ENCODE measurements at regions not wholly inside any gene's neighbourhood (a gene's known extent, or its start where the extent isn't known, plus 50 kb on each side); places are given as distances from the start of the nearest gene placed in this dataset.

DNA sequence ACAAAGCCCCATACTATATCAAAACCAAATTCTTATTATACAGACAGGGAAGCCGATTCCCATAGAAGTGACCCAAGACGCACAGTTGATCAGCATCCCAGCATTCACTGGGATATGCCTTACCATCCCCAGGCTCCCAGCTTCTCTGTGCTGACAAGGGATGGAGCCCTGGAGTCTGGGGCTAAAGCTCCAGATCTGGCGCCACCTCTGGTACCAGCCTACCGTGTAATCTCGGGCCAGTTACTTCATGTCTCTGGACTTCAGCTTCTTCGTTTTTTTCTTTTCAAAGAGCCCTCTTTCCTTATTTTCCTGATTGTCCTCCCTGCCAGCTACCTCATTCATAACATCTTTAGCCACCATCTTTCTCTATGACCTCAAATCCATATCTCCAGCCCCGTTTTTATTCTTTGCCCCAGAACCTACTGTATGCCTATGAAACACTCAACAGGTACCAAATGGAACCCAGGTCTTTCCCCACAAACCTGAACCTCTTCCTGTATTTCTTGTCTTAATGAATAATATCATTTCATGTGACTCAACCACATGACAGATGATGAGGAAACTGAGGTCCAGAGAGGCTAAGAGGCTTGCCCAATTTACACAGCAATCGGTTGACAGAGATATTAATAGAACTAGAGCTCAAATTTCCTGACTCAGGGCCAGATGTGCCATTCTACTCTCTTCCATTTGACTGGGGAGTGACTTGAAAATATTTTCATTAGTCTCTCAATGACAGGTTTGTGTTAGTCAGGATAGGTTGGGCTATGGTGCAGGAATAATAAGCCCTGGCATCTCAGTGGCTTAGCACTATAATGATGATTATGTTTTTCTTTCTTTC lies 85.4 kb upstream of the TLE3 start:
- Histone ChIP-seq H3K27me3 (ENCODE audit: low read depth, low read length) (no peaks in the 10 kb centered on the region), H3K9me3 (ENCODE audit: control insufficient read depth in 1 of 2, low read length in 2 of 2) (no peaks in the 10 kb centered on the region), H3K27ac (ENCODE audit: low read length) (no peak overlapping the region), H3K36me3 (ENCODE audit: control insufficient read depth in 1 of 2, insufficient read depth in 2 of 2, low read length in 2 of 2) (no peaks in the 10 kb centered on the region), H3K4me3 (ENCODE audit: low read depth in 1 of 2, low read length in 2 of 2) (no peak overlapping the region), H3K4me1 (ENCODE audit: control insufficient read depth in 1 of 2, insufficient read depth in 2 of 2, low read length in 2 of 2) (no peaks in the 10 kb centered on the region)

GRCh38 chr15:70181626-70182255 lies 84.0 kb upstream of the TLE3 start:
- H3K27ac ChIP-seq (ENCODE audit: low read length): no peak overlapping the region
- no peak overlapping the region for H3K4me3 ChIP-seq (ENCODE audit: low read depth in 1 of 2, low read length in 2 of 2)
- H3K27me3 ChIP-seq (ENCODE audit: low read depth, low read length): no peaks in the 10 kb centered on the region
- no peaks in the 10 kb centered on the region for H3K36me3 ChIP-seq (ENCODE audit: control insufficient read depth in 1 of 2, insufficient read depth in 2 of 2, low read length in 2 of 2)
- no peaks in the 10 kb centered on the region for H3K9me3 ChIP-seq (ENCODE audit: control insufficient read depth in 1 of 2, low read length in 2 of 2)
- no peaks in the 10 kb centered on the region for H3K4me1 ChIP-seq (ENCODE audit: control insufficient read depth in 1 of 2, insufficient read depth in 2 of 2, low read length in 2 of 2)

GRCh38 chr15:70180186-70180875 lies 82.6 kb upstream of the TLE3 start:
- Histone ChIP-seq H3K4me1 (ENCODE audit: control insufficient read depth in 1 of 2, insufficient read depth in 2 of 2, low read length in 2 of 2) (no peaks in the 10 kb centered on the region), H3K27me3 (ENCODE audit: low read depth, low read length) (no peaks in the 10 kb centered on the region), H3K9me3 (ENCODE audit: control insufficient read depth in 1 of 2, low read length in 2 of 2) (no peaks in the 10 kb centered on the region), H3K4me3 (ENCODE audit: low read depth in 1 of 2, low read length in 2 of 2) (no peak overlapping the region), H3K27ac (ENCODE audit: low read length) (no peak overlapping the region), H3K36me3 (ENCODE audit: control insufficient read depth in 1 of 2, insufficient read depth in 2 of 2, low read length in 2 of 2) (no peaks in the 10 kb centered on the region)

- Histone ChIP-seq H3K9me3 (ENCODE audit: control insufficient read depth in 1 of 2, low read length in 2 of 2) (no peaks in the 10 kb centered on the region), H3K27ac (ENCODE audit: low read length) (no peak overlapping the region), H3K4me3 (ENCODE audit: low read depth in 1 of 2, low read length in 2 of 2) (no peak overlapping the region), H3K4me1 (ENCODE audit: control insufficient read depth in 1 of 2, insufficient read depth in 2 of 2, low read length in 2 of 2) (no peaks in the 10 kb centered on the region), H3K27me3 (ENCODE audit: low read depth, low read length) (no peaks in the 10 kb centered on the region), H3K36me3 (ENCODE audit: control insufficient read depth in 1 of 2, insufficient read depth in 2 of 2, low read length in 2 of 2) (no peaks in the 10 kb centered on the region)
Measured at GRCh38 chr15:70179309-70179892, 81.7 kb upstream of the TLE3 start.

DNA sequence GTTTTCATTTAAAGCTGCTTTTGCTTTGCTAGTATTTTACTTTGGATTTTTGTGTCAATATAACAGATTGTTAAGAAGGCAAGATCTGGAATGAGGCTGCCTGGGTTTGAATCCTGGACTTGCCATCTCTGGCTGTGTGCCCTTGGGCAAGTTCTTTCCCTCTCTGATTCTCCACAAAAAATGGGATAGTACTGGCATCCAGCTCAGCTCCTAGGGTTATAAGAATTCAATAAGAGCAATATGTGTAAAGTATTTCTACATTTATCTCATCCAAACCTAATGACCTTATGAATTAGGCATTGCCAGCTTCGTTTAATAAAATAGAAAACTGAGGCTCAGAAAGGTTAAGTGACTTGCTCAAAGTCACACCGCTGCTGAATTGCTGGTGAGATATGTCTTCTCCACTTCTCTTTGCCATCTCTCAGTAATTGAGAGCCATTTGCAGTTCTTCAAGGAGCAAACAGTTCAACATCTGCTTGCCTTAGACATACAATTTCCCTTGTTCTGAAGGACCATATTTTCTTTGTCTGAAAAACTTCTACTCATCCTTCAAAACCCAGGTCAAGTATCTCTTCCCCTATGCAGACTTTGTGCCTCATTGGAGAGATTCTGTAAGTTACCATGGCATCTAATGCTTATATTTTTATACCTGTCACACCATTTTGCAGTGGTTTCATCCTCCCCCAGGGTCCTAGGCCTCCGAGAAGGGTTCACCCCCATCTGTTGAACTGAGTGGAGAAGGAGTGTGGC lies 80.8 kb upstream of the TLE3 start:
- H3K36me3 ChIP-seq (ENCODE audit: control insufficient read depth in 1 of 2, insufficient read depth in 2 of 2, low read length in 2 of 2): no peaks in the 10 kb centered on the region
- no peak overlapping the region for H3K4me3 ChIP-seq (ENCODE audit: low read depth in 1 of 2, low read length in 2 of 2)
- no peaks in the 10 kb centered on the region for H3K4me1 ChIP-seq (ENCODE audit: control insufficient read depth in 1 of 2, insufficient read depth in 2 of 2, low read length in 2 of 2)
- no peak overlapping the region for H3K27ac ChIP-seq (ENCODE audit: low read length)
- no peaks in the 10 kb centered on the region for H3K27me3 ChIP-seq (ENCODE audit: low read depth, low read length)
- H3K9me3 ChIP-seq (ENCODE audit: control insufficient read depth in 1 of 2, low read length in 2 of 2): no peaks in the 10 kb centered on the region

DNA sequence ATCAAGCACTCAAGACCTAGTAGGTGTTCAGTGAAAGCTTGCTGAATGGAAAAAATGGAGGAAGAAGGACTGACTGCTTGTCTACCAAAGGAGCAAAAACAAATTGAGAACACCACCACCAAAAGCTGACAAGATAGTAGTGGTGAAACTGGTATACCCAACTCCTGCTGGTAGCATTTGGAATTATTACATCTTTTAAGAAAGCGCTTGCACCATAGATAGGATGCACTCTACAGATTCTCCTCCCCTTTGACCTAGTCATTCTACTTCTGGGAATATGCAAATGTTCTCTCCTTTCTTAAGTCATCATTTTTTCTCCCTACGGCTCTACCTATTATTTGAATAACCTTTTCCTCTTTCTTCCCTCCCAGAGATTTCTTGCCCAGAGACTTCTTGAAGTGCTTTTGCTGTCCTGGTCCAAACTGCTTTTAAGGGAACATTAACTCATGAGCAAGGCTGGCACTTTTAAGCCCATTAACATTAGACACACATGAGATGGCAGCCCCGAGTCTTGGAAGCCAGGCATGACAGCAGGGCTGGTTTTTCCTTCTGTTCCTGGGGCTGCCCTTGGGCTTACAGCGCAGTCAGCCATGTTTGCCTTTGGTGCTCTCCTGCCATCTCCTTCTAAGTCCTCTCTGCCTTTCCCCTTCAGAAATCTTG lies 75.0 kb upstream of the TLE3 start:
- no peak overlapping the region for H3K4me3 ChIP-seq (ENCODE audit: low read depth in 1 of 2, low read length in 2 of 2)
- no peak overlapping the region for H3K27ac ChIP-seq (ENCODE audit: low read length)
- H3K27me3 ChIP-seq (ENCODE audit: low read depth, low read length): no peaks in the 10 kb centered on the region
- H3K4me1 ChIP-seq (ENCODE audit: control insufficient read depth in 1 of 2, insufficient read depth in 2 of 2, low read length in 2 of 2): peaks cover 0 to 3% of the 10 kb centered on the region in 2 donors
- no peaks in the 10 kb centered on the region for H3K36me3 ChIP-seq (ENCODE audit: control insufficient read depth in 1 of 2, insufficient read depth in 2 of 2, low read length in 2 of 2)
- no peaks in the 10 kb centered on the region for H3K9me3 ChIP-seq (ENCODE audit: control insufficient read depth in 1 of 2, low read length in 2 of 2)

DNA sequence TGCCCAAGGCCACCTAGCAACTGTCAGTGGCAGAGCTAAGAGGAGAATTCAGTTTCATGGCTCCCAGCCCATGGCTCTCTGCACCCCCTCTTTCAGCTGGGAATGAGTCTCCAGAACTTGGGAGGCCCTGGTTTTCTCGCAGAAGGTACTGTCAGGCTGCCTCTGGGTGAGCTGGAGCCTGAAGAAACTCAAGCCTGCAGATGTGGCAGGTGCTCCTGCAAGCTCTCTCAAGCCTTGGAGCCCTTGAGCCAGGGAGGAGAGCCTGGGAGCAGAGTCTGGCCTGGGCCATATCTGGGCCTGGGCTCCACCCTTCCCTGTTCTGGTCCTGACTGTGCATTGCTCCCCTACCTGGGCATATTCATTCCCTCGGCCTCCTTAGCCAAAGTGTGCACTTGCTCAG lies 74.4 kb upstream of the TLE3 start:
- peaks cover 0 to 3% of the 10 kb centered on the region in 2 donors for H3K4me1 ChIP-seq (ENCODE audit: control insufficient read depth in 1 of 2, insufficient read depth in 2 of 2, low read length in 2 of 2)
- H3K9me3 ChIP-seq (ENCODE audit: control insufficient read depth in 1 of 2, low read length in 2 of 2): no peaks in the 10 kb centered on the region
- H3K36me3 ChIP-seq (ENCODE audit: control insufficient read depth in 1 of 2, insufficient read depth in 2 of 2, low read length in 2 of 2): no peaks in the 10 kb centered on the region
- H3K4me3 ChIP-seq (ENCODE audit: low read depth in 1 of 2, low read length in 2 of 2): no peak overlapping the region
- no peaks in the 10 kb centered on the region for H3K27me3 ChIP-seq (ENCODE audit: low read depth, low read length)
- no peak overlapping the region for H3K27ac ChIP-seq (ENCODE audit: low read length)

- Histone ChIP-seq H3K4me3 (ENCODE audit: low read depth in 1 of 2, low read length in 2 of 2) (no peak overlapping the region), H3K27me3 (ENCODE audit: low read depth, low read length) (no peaks in the 10 kb centered on the region), H3K36me3 (ENCODE audit: control insufficient read depth in 1 of 2, insufficient read depth in 2 of 2, low read length in 2 of 2) (no peaks in the 10 kb centered on the region), H3K27ac (ENCODE audit: low read length) (no peak overlapping the region), H3K4me1 (ENCODE audit: control insufficient read depth in 1 of 2, insufficient read depth in 2 of 2, low read length in 2 of 2) (peaks cover 0 to 11% of the 10 kb centered on the region in 2 donors), H3K9me3 (ENCODE audit: control insufficient read depth in 1 of 2, low read length in 2 of 2) (no peaks in the 10 kb centered on the region)
Measured at GRCh38 chr15:70171256-70171886, 73.7 kb upstream of the TLE3 start.

DNA sequence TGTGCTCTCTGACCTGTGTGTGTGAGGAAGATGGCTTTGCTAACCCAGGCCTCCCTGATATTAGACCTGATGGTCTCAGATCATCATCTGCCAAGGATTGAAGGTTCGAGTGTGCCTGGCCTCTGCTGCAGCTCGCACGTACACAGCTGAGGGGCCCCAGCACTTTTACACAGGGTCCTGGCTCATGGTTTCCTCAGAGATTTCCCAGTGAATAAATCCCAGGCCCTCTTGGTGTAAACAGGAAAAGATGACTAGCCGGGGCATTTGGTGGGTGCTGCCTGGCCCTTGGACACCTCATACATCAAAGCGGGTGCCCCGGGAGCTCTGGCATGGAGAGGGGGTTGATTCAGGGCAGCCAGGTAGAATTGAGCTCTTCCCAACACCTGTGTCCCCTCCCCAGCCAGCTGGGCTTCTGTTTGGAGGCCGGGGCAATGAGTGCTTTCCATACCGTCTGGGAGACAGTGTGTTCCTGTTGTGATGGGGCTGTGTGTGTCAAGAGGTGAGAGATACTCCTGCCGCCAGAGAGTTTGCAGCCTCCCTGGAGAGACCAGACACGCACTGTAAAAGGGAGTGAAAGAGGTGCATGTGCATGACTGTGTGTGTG lies 72.5 kb upstream of the TLE3 start:
- no peak overlapping the region for H3K27ac ChIP-seq (ENCODE audit: low read length)
- H3K27me3 ChIP-seq (ENCODE audit: low read depth, low read length): no peaks in the 10 kb centered on the region
- no peaks in the 10 kb centered on the region for H3K9me3 ChIP-seq (ENCODE audit: control insufficient read depth in 1 of 2, low read length in 2 of 2)
- H3K4me1 ChIP-seq (ENCODE audit: control insufficient read depth in 1 of 2, insufficient read depth in 2 of 2, low read length in 2 of 2): peaks cover 4 to 23% of the 10 kb centered on the region in 2 donors
- no peaks in the 10 kb centered on the region for H3K36me3 ChIP-seq (ENCODE audit: control insufficient read depth in 1 of 2, insufficient read depth in 2 of 2, low read length in 2 of 2)
- H3K4me3 ChIP-seq (ENCODE audit: low read depth in 1 of 2, low read length in 2 of 2): no peak overlapping the region

GRCh38 chr15:70169147-70169546 lies 71.4 kb upstream of the TLE3 start:
- Histone ChIP-seq H3K36me3 (ENCODE audit: control insufficient read depth in 1 of 2, insufficient read depth in 2 of 2, low read length in 2 of 2) (no peaks in the 10 kb centered on the region), H3K27ac (ENCODE audit: low read length) (no peak overlapping the region), H3K4me3 (ENCODE audit: low read depth in 1 of 2, low read length in 2 of 2) (no peak overlapping the region), H3K9me3 (ENCODE audit: control insufficient read depth in 1 of 2, low read length in 2 of 2) (peaks cover 0 to 3% of the 10 kb centered on the region in 2 donors), H3K4me1 (ENCODE audit: control insufficient read depth in 1 of 2, insufficient read depth in 2 of 2, low read length in 2 of 2) (peaks cover 5 to 25% of the 10 kb centered on the region in 2 donors), H3K27me3 (ENCODE audit: low read depth, low read length) (no peaks in the 10 kb centered on the region)

All from muscle layer of duodenum (tissue), 2 donors.